ENCODE measurements at regions not wholly inside any gene's neighbourhood (a gene's known extent, or its start where the extent isn't known, plus 50 kb on each side); places are given as distances from the start of the nearest gene placed in this dataset.

- Histone ChIP-seq H3K36me3 (ENCODE audit: low read length) (no peaks in the 10 kb centered on the region), H3K4me2 (ENCODE audit: low read depth, low read length, poor library complexity, severe bottlenecking) (no peak overlapping the region), H3K79me2 (ENCODE audit: insufficient read depth, low read length) (no peaks in the 10 kb centered on the region), H2AFZ (ENCODE audit: low read depth, low read length, severe bottlenecking) (no peak overlapping the region), H3K9me2 (replicated peaks; ENCODE audit: insufficient read depth, low read length) (no peaks in the 10 kb centered on the region), H4K20me1 (ENCODE audit: low read depth, low read length) (no peaks in the 10 kb centered on the region), H3K27me3 (ENCODE audit: low read length) (no peaks in the 10 kb centered on the region), H3K4me3 (ENCODE audit: insufficient read depth, low read length, poor library complexity, severe bottlenecking) (no peak overlapping the region), H3K9ac (ENCODE audit: low read length) (no peak overlapping the region), H3F3A (ENCODE audit: insufficient read depth) (no peaks in the 10 kb centered on the region), H3K9me3 (ENCODE audit: insufficient read depth, low read length) (no peaks in the 10 kb centered on the region), H3K27ac (ENCODE audit: low read depth, low read length) (no peak overlapping the region)
- TF ChIP-seq CTCF (IDR thresholded peaks at IDR 0.05; ENCODE audit: insufficient read depth, low read length, poor library complexity, severe bottlenecking) (no peak), EZH2phosphoT487 (conservative IDR thresholded peaks at IDR 0.05; ENCODE audit: low read length) (no peak)
Measured at GRCh38 chr7:155373359-155374273, 75.9 kb downstream of the INSIG1 start.

- Histone ChIP-seq H2AFZ (ENCODE audit: low read depth, low read length, severe bottlenecking) (no peak overlapping the region), H3K9me2 (replicated peaks; ENCODE audit: insufficient read depth, low read length) (no peaks in the 10 kb centered on the region), H3K27me3 (ENCODE audit: low read length) (no peaks in the 10 kb centered on the region), H3K4me3 (ENCODE audit: insufficient read depth, low read length, poor library complexity, severe bottlenecking) (no peak overlapping the region), H3K27ac (ENCODE audit: low read depth, low read length) (no peak overlapping the region), H3K36me3 (ENCODE audit: low read length) (no peaks in the 10 kb centered on the region), H3K4me2 (ENCODE audit: low read depth, low read length, poor library complexity, severe bottlenecking) (no peak overlapping the region), H3K9ac (ENCODE audit: low read length) (no peak overlapping the region), H3F3A (ENCODE audit: insufficient read depth) (no peaks in the 10 kb centered on the region), H3K9me3 (ENCODE audit: insufficient read depth, low read length) (no peaks in the 10 kb centered on the region), H3K79me2 (ENCODE audit: insufficient read depth, low read length) (no peaks in the 10 kb centered on the region), H4K20me1 (ENCODE audit: low read depth, low read length) (no peaks in the 10 kb centered on the region)
- TF ChIP-seq EZH2phosphoT487 (conservative IDR thresholded peaks at IDR 0.05; ENCODE audit: low read length) (no peak), CTCF (IDR thresholded peaks at IDR 0.05; ENCODE audit: insufficient read depth, low read length, poor library complexity, severe bottlenecking) (no peak)
Measured at GRCh38 chr7:155374276-155375252, 76.9 kb downstream of the INSIG1 start.

- Histone ChIP-seq H3K36me3 (ENCODE audit: low read length) (no peaks in the 10 kb centered on the region), H3K27me3 (ENCODE audit: low read length) (no peaks in the 10 kb centered on the region), H2AFZ (ENCODE audit: low read depth, low read length, severe bottlenecking) (no peak overlapping the region), H3K4me3 (ENCODE audit: insufficient read depth, low read length, poor library complexity, severe bottlenecking) (no peak overlapping the region), H3K9ac (ENCODE audit: low read length) (no peak overlapping the region), H3K4me2 (ENCODE audit: low read depth, low read length, poor library complexity, severe bottlenecking) (no peak overlapping the region), H3F3A (ENCODE audit: insufficient read depth) (no peaks in the 10 kb centered on the region), H4K20me1 (ENCODE audit: low read depth, low read length) (no peaks in the 10 kb centered on the region), H3K27ac (ENCODE audit: low read depth, low read length) (no peak overlapping the region), H3K9me2 (replicated peaks; ENCODE audit: insufficient read depth, low read length) (no peaks in the 10 kb centered on the region), H3K79me2 (ENCODE audit: insufficient read depth, low read length) (no peaks in the 10 kb centered on the region), H3K9me3 (ENCODE audit: insufficient read depth, low read length) (no peaks in the 10 kb centered on the region)
- TF ChIP-seq EZH2phosphoT487 (conservative IDR thresholded peaks at IDR 0.05; ENCODE audit: low read length) (no peak), CTCF (IDR thresholded peaks at IDR 0.05; ENCODE audit: insufficient read depth, low read length, poor library complexity, severe bottlenecking) (no peak)
Measured at GRCh38 chr7:155375337-155376277, 77.9 kb downstream of the INSIG1 start.

Data from SU-DHL-6 (cell line).